Stimulated activated CD4-positive, alpha-beta T cell treated with anti-CD3 and anti-CD28 coated beads, Interleukin-12 subunit alpha, Interleukin-12 subunit beta, amount 100 ng/mL, for 48 hours (primary cell): ENCODE measurements at regions not wholly inside any gene's neighbourhood (a gene's known extent, or its start where the extent isn't known, plus 50 kb on each side); places are given as distances from the start of the nearest gene placed in this dataset.

Experiments
- DNase-seq, 3 donors: peaks; one replicate each; pipeline ENCODE4 v3.0.0-alpha.2; 2020; ENCODE audit warnings: low read depth in 2 of 3, low spot score in 1 of 3

DNA sequence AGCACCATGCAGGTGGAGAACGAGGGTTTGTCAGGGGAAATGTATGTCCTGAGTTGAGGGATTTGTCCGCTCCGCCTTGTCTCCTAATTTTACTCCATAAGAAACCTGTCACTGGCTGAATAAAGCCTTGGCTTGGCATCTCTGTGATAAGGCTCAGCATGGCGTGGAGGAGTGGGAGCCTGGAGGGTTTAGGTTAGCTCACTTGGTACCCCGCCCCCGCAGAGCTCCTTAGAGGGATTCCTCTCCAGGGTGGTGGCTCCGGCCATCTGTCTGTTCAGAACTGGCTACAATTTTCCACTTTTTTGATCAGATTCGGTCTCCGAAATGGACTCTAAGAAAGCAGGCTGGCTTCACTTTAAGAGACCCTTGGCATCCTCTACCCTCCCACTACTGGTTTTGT, 192.2 kb upstream of the SYNDIG1 start:
- no peak for DNase-seq

DNA sequence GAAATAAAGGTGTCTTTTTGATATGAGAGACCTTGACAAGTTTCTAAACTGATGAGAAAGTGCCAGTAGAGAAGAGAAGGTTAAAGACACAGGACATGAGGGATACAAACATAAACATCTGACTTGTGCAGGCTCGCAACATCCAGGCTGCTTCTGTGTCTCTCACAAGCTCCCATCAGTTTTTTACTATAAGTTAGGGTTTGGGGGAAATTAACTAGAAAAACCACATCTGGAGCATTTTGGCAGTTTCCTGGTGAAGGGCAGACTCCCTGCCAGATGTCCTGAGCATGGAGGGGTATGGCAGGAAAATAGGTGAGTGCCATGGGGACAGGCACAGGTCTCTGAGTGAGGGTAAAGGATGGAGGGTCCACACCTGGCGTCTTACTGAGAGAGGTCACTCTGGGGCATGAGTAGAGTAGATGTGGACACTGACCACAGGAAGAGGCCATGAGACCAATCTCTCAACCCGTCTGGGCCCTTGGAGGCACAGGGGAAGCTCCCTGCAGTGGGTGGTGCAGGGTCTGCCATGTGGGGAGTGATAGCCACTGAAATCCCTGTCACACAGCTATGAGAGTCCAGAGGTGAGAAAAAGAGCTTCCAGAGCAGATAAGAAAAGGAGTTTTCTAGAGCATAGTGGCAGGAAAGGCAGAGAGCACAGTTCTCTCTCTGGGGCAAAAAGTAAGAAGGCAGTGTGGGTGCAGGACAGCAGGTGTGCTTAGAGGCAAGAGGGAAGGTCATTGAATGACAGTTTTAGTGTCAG, 193.3 kb upstream of the SYNDIG1 start:
- DNase-seq: no peak

DNA sequence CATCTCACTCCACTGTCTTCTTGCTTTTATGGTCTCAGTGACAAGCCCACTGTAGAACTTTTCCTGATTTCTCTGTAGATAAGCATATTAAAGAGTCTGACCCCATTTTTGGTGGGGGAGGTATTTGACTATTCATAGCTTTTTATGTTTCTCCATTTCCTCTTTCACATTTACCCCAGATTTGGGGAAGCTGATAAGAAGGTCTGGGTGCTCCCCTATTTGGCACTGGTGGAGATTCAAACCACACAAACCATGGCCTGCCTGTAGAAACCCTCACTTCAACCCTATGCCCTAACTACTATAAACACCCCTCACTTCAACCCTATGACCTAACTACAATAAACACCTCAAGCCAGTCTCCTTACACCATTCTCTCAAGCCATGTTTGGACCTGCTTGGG, 196.2 kb upstream of the SYNDIG1 start:
- no peak for DNase-seq

DNA sequence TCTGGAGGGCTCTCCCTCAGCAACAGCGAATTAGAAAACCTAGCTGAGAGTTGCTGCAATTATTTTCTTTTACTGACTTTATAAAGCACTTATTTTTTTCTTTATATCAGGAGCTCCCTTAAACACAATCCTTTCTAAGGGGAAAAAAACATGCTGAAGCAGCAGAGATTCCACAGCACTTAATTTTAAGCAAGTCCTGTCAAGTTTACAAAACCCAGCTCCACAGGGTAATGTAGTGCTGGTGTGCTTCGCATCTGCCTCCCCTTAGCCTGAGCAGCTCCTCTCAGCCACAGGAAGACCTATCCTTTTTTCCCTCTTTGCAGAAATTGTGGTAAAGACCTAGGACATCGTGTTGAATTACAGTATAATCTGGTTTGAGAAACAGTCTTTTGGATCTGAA, 208.1 kb upstream of the SYNDIG1 start:
- no peak for DNase-seq

DNA sequence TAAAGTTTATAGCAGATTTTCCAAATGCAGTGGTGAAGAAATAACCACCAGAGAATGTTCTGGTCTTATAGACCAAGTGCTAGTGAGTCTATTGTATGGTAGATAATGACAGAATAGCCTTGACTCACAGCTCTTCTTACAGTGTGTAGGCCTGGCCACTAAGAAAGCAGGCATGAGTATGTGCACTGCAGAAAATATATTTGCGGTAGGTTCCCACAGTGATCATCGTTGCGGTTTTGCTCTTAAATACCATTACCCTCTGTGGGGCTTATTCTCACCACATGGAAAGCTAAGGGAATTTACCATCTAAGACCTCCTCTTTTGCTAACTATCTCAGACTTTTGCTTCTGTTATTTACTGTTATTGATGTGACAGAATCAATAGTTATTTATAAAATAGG, 212.3 kb upstream of the SYNDIG1 start:
- DNase-seq: no peak

DNA sequence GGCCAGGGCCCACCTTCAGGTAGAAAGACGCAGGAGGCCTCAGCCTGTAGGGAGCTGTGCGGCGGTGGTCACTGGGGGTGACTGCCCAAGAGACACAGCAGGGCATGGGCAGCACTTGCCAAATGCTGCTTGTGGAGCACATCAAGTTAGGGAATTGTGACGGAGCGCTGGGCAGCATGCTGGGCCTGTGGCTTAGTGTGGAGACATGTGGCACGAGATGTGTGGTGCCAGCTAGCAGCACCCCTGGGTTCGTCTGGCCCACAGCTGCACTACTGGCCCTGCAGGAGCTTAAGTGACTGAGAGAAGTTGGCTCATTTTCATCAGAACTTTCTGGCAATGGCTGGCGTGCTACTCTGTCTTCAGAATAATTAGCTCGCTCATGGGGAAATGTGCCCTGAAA, 213.1 kb upstream of the SYNDIG1 start:
- no peak for DNase-seq

DNA sequence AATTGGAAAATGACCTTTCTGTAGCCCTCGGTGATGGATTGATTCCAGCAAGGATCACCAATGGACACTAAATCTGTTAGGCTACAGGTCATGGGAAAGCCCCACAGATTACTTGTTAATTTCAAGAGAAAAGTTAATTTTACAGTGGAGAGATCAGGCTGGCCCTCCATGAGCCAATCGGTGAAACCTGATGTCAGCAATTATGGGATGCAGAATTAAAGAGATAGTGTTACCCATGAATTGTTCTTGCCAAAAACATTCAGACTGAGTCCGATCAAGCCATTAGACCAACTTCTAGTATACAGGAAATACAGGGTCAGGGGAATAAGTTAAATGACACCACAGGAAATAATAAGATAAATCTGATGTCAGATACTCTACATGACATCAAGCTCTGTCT, 214.9 kb upstream of the SYNDIG1 start:
- DNase-seq: no peak

DNA sequence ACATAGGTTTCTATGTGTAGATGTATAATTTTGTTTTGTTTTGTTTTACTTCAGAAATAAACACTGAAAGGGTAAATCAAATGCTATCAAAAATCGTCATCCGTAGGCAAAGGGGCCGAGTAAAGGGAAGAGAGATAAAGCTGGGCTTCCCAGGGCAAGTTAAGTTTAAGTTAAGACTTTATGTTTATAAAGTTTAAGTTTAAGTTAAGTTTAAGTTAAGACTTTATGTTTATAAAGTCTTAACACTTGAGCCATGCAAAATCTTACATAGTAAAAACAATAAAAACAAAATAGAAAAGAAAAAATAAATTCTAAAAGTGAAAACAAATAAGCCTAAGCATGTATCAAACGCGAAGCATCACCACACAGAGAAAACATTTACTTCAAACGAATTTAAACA, 216.1 kb upstream of the SYNDIG1 start:
- DNase-seq: no peak

DNA sequence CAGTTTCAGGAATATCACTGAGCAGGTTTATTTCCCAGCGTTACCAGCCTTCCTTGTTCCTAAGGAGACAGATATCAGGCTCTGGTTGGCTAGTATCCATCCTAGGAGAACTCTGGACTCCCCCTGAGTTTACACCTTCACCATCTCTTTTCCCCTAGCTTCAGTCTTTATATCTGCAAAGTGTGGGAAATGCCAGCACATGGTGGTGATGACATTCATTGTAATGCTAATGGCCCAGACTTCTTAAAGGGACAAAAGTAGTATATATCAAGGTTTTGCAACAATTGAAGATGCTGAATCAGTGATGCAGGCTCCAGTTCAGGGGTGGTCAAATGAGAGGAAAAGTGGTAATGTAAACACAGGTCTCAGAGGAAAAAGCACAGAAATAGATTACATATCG, 224.3 kb upstream of the SYNDIG1 start:
- DNase-seq: no peak

DNA sequence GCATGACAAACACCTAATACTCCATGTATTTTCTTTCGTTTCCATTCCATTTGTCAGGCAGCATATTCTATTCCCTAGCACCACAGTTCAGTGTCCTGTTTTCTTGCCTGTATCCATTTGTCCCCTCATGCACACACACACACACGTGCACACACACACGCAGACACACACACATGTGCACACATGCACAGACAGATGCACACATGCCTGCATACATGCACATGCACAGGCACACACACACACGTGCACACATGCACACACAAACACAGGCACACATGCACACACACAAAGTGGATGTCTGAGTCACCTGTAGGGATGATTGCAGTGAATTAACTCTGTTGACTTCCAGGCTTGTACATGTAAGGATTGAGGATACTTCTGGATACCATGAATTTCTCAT, 226.7 kb upstream of the SYNDIG1 start:
- no peak for DNase-seq

DNA sequence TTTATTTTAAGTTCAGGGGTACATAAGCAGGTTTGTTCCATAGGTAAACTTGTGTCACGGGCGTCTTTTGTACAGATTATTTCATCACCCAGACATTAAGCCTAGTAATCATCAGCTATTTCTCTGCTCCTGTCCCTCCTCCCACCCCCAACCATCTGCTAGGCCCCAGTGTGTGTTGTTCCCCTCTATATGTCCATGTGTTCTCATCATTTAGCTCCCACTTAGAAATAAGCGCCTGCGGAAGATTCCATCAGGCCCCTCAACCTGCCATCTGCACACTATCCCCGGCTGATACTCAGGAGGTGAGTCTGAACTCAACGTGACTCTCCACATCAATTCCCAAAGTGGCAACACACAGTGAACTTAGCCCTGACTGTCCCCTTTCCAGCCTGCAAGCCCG, 228.0 kb upstream of the SYNDIG1 start:
- no peak for DNase-seq

DNA sequence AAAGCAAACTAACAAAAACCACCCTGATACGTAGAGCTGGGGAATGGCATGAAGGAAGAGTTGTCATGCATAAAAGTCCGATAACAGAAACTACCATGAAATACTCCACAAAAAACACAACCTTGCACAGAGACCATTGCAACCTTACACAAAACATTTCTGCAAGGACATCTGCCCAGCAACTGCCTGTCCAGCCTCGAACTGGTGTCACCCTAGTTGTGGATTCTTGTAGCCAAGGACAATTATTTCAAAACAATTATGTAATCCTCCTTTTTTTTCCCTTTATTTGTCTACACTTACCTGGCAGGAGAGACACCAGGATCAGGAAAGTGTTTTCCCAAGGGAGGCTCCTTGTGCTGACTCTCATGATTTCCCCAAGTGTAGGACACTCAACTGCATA, 232.5 kb upstream of the SYNDIG1 start:
- no peak for DNase-seq

DNA sequence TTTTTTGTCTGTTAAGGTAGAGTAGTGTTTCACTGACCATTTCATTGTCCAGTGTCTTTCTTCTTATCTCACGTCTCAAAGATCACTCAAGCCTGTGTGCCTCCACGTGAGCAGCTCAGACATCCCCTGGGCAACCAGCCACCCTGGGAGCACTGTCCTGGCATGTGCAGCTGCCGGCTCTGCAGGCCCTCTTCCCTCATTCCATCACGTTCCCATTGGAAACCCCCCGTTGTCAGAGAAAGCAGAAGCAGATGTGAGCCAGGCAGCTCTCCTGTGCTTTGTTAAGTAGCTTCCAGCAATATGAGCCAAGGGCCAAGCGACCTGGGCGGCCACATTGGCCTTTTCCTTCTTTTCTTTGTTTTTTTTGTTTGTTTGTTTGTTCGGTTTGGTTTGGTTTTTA, 233.2 kb upstream of the SYNDIG1 start:
- no peak for DNase-seq

DNA sequence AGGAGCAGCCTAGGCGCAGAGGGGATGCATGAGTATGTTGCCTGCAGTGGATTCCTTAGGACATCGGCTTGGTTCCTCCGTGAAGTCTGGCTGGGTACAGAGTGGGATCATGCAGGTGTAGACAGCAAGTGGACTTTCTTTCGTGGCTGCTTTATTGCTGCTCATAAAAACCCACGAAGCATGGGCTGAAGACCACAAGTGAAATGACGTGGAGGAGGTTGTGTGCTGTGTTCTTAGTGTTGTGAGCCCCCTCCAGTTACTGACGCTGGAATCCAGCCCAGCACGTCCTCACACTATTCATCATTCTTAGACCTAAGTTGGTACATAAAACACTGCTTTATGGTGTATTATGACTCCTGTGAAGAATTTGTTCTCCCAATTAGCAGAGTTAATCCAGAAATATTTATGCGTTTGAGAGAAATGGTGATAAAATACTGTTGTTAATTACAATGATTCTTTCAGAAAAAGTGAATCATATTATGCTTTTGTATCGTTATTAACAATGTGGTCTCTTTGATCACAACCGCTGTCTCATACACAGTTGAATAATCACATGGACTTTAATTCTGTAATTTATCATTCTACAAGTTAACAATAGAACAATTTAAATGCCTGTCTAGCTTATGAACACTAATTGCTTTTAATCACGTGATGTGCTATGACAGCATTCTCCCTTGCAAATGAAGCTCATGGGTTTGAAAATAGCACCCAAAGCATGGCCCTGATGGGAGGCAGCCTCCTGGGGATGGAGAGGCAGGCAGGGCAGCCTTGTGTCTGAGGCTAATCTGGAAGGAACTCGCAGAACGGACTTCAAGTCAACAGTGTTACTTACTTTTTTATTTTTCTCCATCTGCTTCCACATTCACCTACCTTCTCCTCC, 233.9 kb upstream of the SYNDIG1 start:
- no peak for DNase-seq

DNA sequence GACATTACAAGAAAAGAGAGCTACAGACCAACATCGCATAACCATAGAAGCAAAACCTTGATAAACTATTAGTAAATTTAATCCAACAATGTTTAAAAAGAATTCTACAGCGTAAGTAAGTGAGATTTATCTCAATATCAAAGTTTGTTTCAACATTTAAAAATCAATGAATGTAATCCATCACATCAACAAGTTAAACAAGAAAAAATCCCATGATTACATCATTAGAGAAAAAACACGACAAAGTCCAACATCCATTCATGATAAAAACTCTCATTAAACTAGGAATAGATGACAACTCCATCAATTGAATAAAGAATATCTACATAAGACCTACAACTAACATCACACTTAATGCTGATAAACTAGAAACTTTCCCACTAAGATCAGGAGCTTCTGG, 239.0 kb upstream of the GGTLC1 start:
- DNase-seq: no peak

DNA sequence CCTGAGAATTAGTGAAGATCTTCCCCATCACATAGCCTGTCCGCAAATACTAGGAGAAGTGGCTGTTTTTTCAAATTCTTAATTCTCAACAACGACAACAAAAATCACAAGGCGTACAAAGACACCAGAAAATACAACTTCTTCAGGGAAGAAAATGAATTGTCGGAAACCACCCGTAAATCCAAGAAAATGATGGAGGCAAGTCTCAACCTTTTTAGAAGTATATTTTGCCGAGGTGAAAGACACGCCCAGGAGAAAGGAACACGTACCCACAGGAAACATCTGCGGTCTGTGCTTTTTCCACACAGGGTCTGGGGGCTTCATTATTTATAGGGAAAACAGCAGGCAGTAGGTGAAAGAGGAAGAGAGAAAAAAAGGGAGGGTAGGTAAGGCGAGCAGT, 223.9 kb upstream of the GGTLC1 start:
- DNase-seq: no peak

DNA sequence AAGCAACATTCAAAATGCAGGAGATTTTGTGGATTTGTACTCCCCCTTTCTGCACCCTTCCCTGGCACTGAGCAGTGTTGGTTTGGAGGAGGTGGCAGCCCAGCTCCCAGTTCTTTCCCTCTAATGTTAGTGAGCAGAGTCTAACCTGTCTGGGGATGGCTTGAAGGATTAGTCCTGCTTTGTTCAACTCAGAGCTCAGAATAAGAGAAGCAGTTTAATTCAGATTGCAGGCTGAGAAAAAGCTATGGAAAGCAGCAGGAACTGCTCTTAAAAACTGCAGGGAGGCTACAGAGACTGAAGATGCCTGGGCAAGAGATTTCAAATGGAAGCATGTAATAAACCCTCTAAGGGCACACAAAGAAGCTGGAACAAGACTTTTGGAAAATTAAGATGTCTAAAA, 223.4 kb upstream of the GGTLC1 start:
- no peak for DNase-seq

DNA sequence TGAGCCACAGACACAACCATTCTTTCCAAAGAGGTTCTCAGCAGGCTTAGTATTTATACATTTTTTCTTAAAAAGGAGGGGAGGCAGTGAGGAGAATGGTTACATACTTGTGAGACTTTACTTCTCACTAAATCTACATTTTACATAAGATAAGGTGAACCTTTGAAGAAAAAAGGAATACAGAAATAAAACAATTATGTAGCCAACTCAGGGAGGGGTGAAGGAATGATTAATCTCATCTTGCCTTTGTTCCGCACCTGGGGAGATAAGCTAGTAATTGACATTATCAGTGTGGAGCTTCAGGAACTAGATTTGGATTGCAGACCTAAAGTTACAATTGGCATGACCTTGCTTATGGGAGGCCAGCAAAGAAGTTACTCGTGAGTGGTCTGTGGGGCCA, 221.8 kb upstream of the GGTLC1 start:
- no peak for DNase-seq

DNA sequence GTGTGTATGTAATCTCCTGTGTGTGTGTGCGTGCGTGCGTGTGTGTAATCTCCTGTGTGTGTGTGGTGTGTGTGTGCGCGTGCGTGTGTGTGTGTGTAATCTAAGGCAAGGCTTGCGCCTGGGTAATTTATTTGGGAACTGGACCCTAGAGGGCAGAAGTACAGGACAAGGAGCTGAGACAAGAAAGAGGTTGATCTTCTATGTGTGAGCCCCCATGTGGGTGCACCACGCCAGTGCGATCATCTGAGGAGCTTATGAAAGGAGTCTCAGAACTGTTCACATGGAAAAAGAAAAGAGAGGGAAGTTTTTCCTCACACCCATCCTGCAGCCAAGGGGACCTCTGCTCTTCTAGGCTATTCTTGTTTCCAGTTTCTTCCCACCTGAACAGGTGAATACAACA, 220.1 kb upstream of the GGTLC1 start:
- DNase-seq: no peak

DNA sequence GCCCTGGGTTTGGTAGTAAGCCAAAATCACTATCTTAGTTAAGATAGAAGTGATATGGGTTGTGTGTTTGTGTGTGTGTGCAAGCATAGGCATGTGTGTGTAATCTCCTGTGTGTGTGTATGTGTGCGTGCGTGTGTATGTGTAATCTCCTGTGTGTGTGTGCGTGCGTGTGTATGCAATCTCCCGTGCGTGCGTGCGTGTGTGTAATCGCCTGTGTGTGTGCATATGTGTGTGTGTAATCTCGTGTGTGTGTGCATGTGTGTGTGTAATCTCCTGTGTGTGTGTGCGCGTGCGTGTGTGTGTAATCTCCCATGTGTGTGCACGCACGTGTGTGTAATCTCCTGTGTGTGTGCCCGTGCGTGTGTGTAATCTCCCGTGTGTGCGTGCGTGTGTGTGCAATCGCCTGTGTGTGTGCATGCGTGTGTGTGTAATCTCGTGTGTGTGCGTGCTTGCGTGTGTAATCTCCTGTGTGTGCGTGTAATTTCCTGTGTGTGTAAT, 219.3 kb upstream of the GGTLC1 start:
- no peak for DNase-seq

DNA sequence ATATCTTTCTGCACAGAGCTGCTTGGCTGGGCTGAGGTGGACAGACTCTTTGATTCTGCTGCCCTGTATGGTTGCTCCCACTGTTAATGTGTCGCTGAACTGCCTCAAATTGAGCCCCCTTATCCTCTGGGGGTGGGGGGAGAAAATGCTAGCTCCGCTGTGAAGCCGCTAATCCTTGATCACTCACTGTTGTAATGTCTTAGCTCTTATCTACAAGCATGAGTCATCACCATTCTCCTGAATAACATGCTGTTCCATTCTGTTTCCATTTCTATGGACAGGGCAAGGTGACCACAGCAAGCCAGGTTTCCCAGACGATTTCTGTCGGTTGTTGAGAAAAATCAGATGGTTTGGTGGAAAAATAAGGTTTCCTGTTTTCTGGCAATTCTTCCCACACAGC, 218.4 kb upstream of the GGTLC1 start:
- DNase-seq: no peak

DNA sequence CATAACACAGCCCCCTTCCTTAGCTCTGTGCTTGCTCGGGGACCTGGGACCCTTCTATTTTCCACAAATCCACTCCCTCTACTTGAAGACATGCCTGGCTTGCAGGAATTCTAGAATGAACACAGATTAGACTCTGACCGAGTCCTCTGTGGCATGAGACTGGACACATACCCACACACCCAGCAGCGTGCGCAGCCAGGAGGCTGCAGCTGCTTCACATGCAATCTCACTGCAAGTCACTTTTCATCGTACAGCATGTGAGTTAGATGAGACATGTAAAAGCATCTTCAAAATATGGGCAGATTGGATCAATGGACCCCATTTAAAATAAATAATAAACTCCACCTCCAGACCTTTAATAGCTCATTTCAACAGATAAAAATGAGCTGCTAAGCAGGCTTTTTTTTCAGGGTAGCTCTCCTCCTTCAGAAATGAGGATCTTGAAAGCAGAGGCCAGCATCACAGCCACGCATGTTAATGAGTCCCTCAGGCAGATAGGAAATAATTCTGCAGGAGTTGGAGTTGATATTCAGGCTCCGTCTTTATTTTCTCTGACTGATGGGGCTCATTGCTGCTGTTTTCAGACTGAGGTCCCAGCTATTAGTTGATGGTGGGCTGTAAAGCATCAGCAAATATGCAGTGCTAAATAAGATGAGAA, 215.1 kb upstream of the GGTLC1 start:
- DNase-seq: no peak
